Dedifferentiated amniotic fluid mesenchymal stem cell (primary cell): ENCODE measurements at regions not wholly inside any gene's neighbourhood (a gene's known extent, or its start where the extent isn't known, plus 50 kb on each side); places are given as distances from the start of the nearest gene placed in this dataset.

ENCODE experiments used
- DNase-seq: peaks from one replicate; pipeline ENCODE4 v3.0.0-alpha.2; 2016; ENCODE audit errors: extremely low spot score

DNA sequence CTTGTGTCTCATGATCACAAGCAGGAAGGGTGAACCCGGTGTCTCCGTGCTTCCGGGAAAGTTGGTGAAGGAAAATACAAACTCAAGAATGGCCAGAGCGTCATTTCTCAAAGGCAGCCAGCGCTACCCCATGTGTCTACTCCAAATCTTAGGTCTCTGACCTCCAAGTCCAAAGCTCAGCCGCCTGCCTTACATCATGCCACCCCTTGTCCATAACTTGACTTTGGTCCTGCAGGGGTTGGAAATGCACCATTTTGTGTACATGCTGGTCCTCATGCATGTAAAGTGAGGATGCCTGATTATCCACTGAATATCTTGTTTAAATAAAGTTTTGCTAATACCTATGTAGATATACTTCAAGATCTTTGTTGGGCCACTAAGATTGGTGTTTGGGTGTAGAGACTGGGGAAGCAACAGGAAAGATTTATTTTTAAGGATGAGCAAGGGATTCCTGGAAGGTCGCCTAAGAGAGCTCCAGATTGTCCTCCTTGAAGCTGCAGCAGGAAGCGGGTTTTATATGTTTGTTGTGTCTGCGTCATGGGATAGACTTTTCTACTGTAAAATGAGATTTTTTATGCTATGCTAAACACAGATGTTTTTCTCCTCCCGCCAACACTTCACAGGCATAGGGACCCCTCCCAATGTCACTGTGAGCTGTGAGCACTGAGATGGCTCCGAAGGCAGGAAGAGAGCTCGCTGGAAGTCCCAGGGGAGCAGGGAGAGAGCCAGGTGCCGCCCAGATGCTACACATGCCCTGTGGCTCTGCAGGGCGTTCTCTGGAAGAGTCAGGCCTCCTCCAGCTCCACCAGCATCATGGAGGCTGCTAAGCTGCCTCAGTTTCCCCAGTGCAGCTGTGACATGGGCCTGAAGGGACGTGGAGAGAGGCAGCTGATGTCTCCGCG, 176.2 kb upstream of the HDAC4 start:
- no peak for DNase-seq

GRCh38 chr2:239575931-239576445, 175.2 kb upstream of the HDAC4 start:
- no peak for DNase-seq

DNA sequence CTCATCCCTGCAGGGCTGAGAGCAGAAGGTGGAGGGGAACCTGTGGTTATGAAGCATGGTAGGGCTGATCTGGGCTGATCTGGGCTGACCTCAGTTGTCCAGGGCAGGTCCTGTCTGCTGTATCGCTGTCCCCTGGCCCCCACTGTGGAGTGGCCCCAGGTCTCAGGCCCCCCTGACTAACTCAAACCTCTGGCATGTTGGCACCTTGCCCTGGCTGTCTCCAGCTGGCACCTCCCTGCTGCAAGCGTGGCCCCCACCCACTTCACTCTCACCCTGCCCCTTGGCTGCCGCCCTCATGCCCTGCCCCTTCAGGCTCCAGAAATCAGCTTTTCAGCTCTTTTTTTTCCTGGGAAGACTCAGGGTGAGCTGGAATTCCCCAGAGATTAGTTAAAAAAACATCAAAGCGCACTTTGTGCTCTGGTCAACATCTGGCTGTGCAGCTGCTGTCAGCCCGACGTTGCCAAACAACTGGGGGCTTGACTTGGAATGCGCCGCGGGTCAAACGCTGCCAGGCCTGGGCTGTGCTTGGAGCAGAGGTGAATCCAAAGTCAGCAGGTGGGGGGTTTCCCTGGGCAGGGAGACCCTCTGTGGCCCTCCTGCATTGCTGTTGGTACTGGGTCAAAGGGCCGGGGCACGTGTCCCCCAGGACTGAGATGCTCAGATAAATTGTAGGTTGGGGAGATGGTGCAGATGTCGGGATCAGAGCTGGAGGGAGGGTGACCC, 173.8 kb upstream of the HDAC4 start:
- DNase-seq, result no peak

- DNase-seq, result no peak
Measured at GRCh38 chr2:239574054-239574433, 173.2 kb upstream of the HDAC4 start.

DNA sequence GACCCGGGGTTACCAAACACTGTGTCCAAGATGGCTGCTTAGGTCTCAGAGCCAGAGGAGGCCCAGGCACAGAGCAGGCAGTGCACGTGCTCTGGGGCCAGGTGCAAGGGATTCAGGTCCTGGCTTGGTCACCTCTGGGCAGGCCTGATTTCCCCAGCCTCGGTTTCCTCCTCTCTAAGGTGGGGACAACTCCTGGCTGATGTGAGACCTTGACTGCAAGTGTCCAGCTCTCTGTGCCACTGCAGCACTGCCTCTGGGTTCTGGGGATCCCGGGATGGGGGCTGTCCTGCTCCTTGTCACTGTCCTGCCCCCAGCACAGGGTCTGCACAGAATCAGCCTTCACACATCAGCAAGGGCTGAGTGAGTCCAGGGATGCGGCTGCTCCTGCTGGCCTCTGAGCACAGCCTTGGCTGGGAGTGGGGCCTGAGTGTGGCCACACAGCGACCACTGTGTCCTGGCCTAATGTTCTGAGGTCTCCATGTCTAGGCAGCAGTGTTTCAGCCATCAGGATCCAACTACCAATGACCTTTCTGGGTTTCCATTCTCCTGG, 170.2 kb upstream of the HDAC4 start:
- no peak for DNase-seq

DNA sequence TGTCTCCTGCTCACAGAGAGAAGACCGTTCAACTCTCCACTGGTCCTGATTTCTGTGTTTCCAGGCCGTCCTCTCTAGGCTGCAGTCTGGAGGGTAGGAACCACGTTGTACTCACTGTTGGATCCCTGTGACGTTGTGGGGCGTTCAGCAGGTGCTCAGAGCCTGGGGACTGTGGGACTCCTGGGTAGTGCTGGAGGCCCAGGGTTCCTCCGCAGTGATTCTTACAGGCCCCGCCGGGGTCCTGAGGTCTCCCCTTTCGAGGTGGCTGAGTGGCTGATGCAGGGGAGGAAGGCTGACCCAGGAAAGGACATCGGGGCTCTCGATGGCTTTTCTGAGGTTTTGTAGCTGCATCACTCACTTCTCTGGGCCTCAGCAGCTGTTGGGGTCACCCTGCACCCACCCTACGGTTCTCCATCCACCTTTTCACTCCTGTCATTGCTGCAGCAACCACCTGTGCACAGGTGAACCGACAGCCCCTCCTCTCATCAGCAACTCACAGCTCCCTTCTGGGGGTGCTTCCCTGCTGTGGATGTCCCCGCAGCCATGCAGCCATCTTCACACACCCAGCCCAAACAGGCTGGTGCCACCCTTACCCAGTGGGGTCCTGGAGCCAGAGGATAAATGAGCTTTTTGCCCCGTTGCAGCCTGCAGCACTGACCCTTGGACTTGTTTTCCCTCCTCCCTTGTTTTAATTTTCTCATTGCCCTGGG, 169.6 kb upstream of the HDAC4 start:
- no peak for DNase-seq

DNA sequence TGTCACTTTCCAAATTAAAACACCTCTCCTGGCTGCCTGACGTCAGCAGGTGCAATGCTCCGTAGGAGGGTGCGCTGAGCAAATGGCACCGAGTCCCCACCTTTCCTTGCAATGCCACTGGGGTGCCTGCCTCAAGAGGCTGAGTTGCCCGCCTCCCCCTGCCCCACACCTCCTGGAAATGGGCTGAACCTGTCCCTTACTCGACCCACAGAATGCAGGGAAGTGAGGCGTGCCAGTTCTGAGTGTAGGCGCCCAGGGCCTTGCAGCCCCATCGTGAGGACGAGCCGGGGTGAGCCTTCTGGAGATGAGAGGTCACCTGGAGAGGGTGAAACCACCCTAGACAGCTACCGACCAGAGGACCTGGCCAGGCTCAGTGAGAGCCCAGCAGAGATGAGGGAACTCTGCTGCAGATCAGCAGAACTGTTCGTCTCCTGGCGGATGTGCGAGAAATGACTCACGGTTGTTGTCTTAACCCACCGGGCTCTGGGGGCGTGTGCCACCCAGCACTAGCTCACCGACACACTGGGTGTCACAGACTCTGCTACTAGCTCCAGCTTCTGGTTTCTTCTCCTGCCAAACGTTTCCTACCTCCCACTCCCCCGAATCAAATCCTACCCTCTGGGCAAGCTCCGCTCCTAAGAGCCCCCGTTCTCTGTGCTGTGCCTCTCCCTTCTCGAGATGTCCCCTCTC, 168.7 kb upstream of the HDAC4 start:
- DNase-seq, result no peak

DNA sequence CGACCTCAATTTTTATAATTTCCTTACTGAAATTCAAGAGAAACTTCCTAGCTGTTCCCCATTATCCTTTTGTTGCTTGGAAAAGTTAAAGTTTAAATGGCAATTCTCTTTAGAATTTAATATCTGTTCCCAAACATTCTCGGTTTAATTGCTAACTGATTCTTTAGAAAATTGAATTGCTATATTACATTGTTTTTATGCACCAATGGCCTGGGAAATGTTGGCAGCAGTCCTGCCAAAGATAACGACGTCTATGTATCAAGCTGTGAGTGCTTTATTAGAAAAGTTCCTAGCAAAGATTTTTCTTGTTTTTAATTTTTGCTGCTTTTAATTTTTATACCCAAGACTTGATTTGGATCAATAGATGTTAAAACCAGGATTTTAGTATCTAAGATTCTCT, 167.8 kb upstream of the HDAC4 start:
- DNase-seq, result no peak

- no peak for DNase-seq
Measured at GRCh38 chr2:239567786-239568185, 167.0 kb upstream of the HDAC4 start.

GRCh38 chr2:239566995-239567568, 166.3 kb upstream of the HDAC4 start:
- DNase-seq, result no peak

- no peak for DNase-seq
Measured at GRCh38 chr2:239566162-239566994, 165.6 kb upstream of the HDAC4 start.

DNA sequence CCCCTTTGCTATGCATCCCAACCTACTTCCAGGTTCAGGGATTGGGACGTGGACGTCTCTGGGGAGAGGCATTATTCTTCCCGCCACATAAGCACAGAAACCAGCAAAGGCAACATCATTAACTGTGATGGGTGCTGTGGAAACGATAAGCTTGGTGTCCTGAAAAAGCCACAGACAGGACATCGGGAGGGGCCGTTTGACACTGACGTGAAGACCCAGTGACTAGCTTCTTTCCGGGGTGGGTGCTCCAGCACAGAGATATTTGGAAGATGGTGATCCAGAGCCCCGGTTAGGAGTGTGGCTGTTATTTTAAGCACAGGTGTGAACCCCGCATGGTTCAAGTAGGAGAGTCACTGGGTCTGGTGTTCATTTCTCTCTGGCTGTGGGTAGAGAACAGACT, 163.8 kb upstream of the HDAC4 start:
- DNase-seq, result no peak

DNA sequence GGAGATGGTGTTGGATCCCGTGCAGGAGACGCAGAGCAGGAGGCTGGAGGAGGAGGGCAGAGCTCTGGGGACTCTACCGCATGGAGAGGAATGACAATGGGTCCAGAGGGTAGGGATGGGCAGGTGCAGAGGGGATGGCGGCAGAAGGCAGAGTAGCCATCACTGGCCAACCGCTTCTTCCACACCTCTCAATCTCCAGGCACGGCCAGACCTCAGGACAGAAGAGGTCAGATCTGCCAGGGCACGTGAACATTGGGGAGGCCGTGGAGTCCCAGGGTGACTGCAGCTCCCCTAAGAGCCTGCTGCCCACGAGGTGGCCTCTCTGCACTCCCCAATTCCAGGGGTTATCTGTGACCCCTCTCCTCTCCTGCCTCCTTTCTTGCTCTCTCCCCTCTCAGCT, 162.7 kb upstream of the HDAC4 start:
- DNase-seq, result no peak

DNA sequence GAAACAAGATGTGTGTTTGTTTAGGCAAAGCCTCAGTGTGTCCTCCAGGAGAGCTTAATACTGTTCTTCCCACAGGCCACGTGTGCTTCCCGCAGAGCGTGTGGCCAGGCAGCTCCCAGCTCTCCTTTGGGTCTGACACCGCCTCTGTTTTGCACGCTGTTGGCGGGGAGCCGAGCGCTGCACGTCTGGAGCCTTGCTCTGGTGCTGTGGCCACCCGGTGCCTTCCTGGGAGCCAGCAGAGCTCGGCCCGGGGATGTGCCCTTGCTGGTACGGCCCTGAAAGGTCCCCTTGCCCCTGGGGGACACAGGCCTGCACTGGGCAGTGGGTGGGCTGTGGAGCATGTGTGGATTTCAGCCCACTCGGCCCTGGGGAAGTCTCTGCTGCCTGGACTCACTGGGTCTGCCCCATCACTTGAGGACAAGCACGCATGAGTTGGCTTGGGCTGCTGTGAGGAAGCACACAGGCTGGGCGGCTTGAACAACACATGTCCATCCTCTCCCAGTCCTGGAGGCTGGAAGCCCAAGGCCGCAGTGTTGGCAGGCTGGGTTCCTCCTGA, 160.7 kb upstream of the HDAC4 start:
- DNase-seq, result no peak

DNA sequence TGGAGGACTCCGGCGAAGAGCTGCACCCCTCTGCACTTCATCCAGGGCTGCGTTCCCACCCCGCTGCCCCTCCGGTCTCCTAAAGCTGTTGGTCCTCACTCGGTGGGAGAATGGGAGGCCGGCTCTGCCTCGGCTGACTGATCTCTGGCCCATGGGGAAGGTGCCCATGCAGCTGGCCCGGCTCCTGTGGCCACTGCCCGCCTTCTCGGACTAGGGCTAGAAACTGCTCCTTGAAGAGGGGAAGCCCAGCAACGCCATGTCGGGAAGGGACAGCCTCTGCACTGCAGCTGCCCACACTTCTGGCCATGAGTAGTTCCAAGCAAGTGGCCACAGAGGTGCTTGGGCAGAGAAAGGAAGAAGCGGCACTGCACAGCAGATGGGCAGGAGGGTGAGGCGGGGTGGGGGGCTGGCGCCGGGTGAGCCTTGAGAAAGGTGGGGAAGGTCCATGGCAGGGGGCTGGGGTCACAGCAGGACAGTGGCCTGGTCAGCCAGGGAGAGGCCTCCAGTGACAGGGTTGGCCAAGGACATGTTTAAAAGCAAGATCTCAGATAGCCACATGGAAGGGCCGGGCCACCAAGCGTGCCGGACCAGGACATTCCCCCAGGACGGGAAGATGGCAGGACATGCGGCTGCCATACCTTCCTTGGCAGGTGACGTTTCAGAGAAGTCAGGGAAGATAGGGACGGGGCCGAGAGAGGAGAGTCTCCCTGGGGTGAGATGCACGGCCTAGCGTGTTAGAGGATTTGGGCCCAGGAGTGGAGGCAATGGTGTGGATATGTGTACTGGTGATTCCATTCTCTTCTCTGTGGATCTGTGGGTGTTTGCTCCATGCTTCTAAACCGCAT, 158.8 kb upstream of the HDAC4 start:
- no peak for DNase-seq

DNA sequence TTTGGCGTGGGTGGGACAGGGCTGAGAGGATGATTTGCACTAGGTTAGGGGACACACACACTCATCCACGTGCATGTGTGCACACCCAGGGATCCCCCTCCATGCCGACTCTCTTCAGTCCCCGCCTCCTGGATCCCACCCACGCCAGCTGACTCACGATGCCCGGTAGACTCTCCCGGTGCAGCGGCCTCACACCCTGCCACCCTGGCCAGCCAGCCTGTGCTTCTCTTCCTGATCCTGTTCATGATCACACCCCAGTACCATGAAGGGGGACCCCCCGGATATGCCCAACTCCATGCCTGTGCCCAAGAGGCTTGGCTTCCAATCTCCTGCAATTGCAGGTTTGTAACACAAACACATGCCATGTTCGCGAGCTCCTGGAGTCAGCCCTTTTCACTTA, 157.8 kb upstream of the HDAC4 start:
- no peak for DNase-seq

DNA sequence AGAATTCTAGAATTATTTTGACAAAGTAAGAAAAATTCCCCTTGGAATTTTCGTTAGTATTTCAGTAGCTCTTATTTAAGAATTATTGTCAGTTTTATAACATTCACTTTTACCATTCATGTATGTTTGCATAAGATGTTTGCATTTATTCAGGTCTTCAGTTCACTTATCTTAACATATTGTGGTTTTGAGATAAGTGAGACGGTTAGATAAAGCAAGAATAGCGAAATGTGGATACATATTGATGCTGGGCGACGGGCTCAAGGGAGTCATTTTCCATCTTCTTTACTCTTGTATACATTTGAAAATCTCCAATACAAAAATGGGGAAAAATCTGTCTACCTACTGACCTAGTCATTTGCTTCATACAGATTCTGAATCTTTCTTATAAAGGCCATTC, 156.7 kb upstream of the HDAC4 start:
- DNase-seq, result no peak

DNA sequence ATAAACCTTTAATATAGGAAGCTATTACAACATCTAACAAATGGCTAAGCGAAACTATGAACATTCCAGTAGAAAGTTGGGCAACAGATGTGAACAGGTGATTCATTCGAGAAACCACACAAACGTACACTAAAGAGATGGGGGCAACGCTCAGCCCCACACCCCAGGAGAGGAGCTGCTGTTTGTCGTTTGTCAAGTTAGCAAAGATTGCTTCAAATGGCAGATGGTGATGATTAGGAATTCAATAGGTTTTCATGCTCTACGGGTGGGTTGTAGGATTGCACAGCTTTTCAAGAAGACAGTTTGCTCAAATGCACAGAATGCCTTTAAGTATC, 154.7 kb upstream of the HDAC4 start:
- DNase-seq, result no peak
